ENCODE measurements at regions not wholly inside any gene's neighbourhood (a gene's known extent, or its start where the extent isn't known, plus 50 kb on each side); places are given as distances from the start of the nearest gene placed in this dataset.

GRCh38 chr11:28559492-28559891 lies 451.3 kb downstream of the METTL15 start:
- no peak for TF ChIP-seq POLR2AphosphoS5 (IDR thresholded peaks at IDR 0.05)
- TF ChIP-seq, protein P1, sequence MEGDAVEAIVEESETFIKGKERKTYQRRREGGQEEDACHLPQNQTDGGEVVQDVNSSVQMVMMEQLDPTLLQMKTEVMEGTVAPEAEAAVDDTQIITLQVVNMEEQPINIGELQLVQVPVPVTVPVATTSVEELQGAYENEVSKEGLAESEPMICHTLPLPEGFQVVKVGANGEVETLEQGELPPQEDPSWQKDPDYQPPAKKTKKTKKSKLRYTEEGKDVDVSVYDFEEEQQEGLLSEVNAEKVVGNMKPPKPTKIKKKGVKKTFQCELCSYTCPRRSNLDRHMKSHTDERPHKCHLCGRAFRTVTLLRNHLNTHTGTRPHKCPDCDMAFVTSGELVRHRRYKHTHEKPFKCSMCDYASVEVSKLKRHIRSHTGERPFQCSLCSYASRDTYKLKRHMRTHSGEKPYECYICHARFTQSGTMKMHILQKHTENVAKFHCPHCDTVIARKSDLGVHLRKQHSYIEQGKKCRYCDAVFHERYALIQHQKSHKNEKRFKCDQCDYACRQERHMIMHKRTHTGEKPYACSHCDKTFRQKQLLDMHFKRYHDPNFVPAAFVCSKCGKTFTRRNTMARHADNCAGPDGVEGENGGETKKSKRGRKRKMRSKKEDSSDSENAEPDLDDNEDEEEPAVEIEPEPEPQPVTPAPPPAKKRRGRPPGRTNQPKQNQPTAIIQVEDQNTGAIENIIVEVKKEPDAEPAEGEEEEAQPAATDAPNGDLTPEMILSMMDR (IDR thresholded peaks at IDR 0.05) = no peak

All from breast epithelium (tissue), 3 donors.